ENCODE measurements at regions not wholly inside any gene's neighbourhood (a gene's known extent, or its start where the extent isn't known, plus 50 kb on each side); places are given as distances from the start of the nearest gene placed in this dataset.

GRCh38 chr16:65895906-65896305 lies 470.6 kb upstream of the CDH5 start (continued):
- TF ChIP-seq CHD7 (IDR thresholded peaks at IDR 0.05; ENCODE audit: insufficient replicate concordance, low read length): no peak
- TF ChIP-seq TCF12 (IDR thresholded peaks at IDR 0.05; ENCODE audit: low read depth, low read length): no peak
- TF ChIP-seq HDAC6 (IDR thresholded peaks at IDR 0.05; ENCODE audit: low read depth, low read length): no peak
- TF ChIP-seq SP2 (IDR thresholded peaks at IDR 0.05; ENCODE audit: low read length): no peak

Measured in H1 (cell line).